Brain microvascular endothelial cell (primary cell): ENCODE measurements at regions not wholly inside any gene's neighbourhood (a gene's known extent, or its start where the extent isn't known, plus 50 kb on each side); places are given as distances from the start of the nearest gene placed in this dataset.

Experiments used
- DNase-seq: peaks from one replicate; pipeline ENCODE4 v3.0.0-alpha.2; 2020
- H3K27ac ChIP-seq: fragments of 250-450 bp; sonication (Bioruptor Pico); 2 replicates; pipeline ENCODE4 v1.5.1; 2020; ENCODE audit warnings: mild to moderate bottlenecking, moderate library complexity
- H3K27me3 ChIP-seq: fragments of 250-450 bp; sonication (Bioruptor Pico); replicated peaks from 2 replicates; pipeline ENCODE4 v1.5.1; 2020; ENCODE audit warnings: mild to moderate bottlenecking
- H3K36me3 ChIP-seq: fragments of 250-450 bp; sonication (Bioruptor Pico); replicated peaks from 2 replicates; pipeline ENCODE4 v1.5.1; 2020; ENCODE audit warnings: mild to moderate bottlenecking
- H3K4me3 ChIP-seq: 2 replicates; pipeline ENCODE4 v1.5.1; 2011; ENCODE audit warnings: low read depth, mild to moderate bottlenecking, control low read depth, low read length, moderate library complexity
- CTCF ChIP-seq: IDR thresholded peaks from 2 replicates; pipeline ENCODE4 v1.5.1; 2011; ENCODE audit warnings: low read depth, mild to moderate bottlenecking, moderate library complexity, low read length, control low read depth, inconsistent platforms; ENCODE audit errors: missing control alignments
- in situ Hi-C: cut with HindIII; loops from 2 replicates; pipeline ENCODE4 v1.10.0; 2017; ENCODE audit warnings: low sequenced_read_pairs, low pct_ligation_motif_present

GRCh38 chr3:146672941-146673340 is 67.8 kb upstream of the PLSCR5 start:
- Histone ChIP-seq H3K36me3 (no peaks in the 10 kb centered on the region), H3K27me3 (no peaks in the 10 kb centered on the region), H3K4me3 (no peak overlapping the region), H3K27ac (no peak overlapping the region)
- TF ChIP-seq CTCF, result no peak
- DNase-seq, result no peak
- in situ Hi-C loops, result no loop called here

GRCh38 chr3:146664403-146664802 is 59.3 kb upstream of the PLSCR5 start:
- in situ Hi-C loops, result no loop called here
- no peak for TF ChIP-seq CTCF
- no peaks in the 10 kb centered on the region for H3K27me3 ChIP-seq
- DNase-seq, result no peak
- no peak overlapping the region for H3K4me3 ChIP-seq
- no peaks in the 10 kb centered on the region for H3K36me3 ChIP-seq
- H3K27ac ChIP-seq, result no peak overlapping the region

DNA sequence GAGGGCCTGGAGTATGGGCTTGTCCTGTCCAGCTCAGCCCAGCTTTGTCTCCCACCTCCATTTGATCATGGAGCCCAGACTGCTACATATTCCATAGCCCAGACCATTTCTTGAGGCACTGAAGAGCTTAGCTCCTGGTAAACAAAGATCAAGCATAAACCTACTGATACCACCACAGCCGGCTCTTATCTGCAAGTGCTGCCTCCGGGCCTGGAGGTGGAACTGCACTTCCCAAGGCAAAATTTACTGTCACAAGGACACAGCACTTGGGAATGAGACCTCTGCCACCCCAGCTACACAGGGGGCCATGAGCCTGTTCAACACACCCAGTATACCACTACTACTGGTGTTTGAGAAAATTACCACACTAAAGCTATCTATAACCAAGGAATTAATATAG is 53.7 kb upstream of the PLSCR5 start:
- in situ Hi-C loops, result no loop called here

DNA sequence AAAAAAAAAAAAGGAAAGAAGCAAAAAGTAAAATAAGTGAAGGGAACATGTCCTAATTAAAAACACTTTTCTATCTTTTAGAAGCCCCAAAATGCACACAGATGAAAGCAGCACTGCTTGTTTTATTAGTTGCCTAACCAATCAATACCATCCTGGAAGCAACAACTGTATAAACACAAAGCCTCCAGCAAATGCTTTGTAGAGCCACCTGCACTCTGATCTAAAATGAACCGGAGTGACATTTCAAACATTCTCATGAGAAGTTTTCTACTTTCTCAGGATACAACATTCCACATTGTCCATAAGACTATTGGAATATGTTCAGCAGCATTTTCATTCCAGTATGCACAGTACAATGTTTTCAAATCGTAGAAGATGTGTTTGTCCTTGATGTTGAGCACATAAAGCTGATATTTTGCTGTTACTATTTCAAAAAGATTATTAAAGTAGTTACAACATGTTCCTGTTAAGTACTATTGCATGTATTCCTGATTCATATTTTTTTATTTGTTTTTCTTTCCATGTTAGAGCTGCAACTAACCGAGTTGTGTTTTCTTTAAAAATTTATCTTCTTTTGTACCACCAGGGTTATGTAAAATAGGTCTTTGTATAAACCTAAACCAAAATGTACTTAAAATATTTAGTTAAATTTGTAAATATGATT is 50.3 kb upstream of the PLSCR5 start:
- H3K27ac ChIP-seq, result no peak overlapping the region
- in situ Hi-C loops, result no loop called here
- H3K4me3 ChIP-seq, result no peak overlapping the region
- TF ChIP-seq CTCF, result no peak
- H3K36me3 ChIP-seq, result no peaks in the 10 kb centered on the region
- no peaks in the 10 kb centered on the region for H3K27me3 ChIP-seq
- no peak for DNase-seq

More for the DNA sequence above, 53.7 kb upstream of the PLSCR5 start:
- DNase-seq, result no peak
- Histone ChIP-seq H3K36me3 (no peaks in the 10 kb centered on the region), H3K27ac (no peak overlapping the region), H3K27me3 (no peaks in the 10 kb centered on the region), H3K4me3 (no peak overlapping the region)
- no peak for TF ChIP-seq CTCF
